Small intestine (tissue), 7 donors: ENCODE measurements at regions not wholly inside any gene's neighbourhood (a gene's known extent, or its start where the extent isn't known, plus 50 kb on each side); places are given as distances from the start of the nearest gene placed in this dataset.

ENCODE experiments used
- DNase-seq, 2 donors: peaks; one replicate each; pipeline versions ENCODE4 v3.0.0 to v3.0.0-alpha.2; 2013
- FAIRE-seq: peaks from 2 replicates; lab custom pipeline; 2012; peaks lifted over from hg19 to GRCh38; lab: Jason Lieb, UNC
- H3K27ac ChIP-seq, 3 donors: one replicate each; pipeline ENCODE4 v1.5.1; 2013; ENCODE audit warnings: low read length in 2 of 3, mild to moderate bottlenecking in 2 of 3, control low read depth in 1 of 3, inconsistent platforms in 1 of 3, low read depth in 1 of 3, moderate library complexity in 1 of 3
- H3K27me3 ChIP-seq, 3 donors: one replicate each; pipeline ENCODE4 v1.6.1; 2013; ENCODE audit warnings: low read length in 3 of 3, inconsistent platforms in 1 of 3; ENCODE audit not compliant: control insufficient read depth in 3 of 3, insufficient read depth in 3 of 3
- H3K36me3 ChIP-seq, 3 donors: one replicate each; pipeline ENCODE4 v1.6.1; 2013; ENCODE audit warnings: low read length in 3 of 3, inconsistent platforms in 1 of 3, low read depth in 1 of 3, mild to moderate bottlenecking in 1 of 3, moderate library complexity in 1 of 3; ENCODE audit not compliant: control insufficient read depth in 3 of 3, insufficient read depth in 2 of 3
- H3K4me1 ChIP-seq, 3 donors: one replicate each; pipeline ENCODE4 v1.6.1; 2013; ENCODE audit warnings: low read length in 2 of 3, inconsistent platforms in 1 of 3, low read depth in 1 of 3, mild to moderate bottlenecking in 1 of 3, moderate library complexity in 1 of 3; ENCODE audit not compliant: control insufficient read depth in 3 of 3, insufficient read depth in 2 of 3
- H3K4me3 ChIP-seq, 3 donors: one replicate each; pipeline ENCODE4 v1.5.1; 2013; ENCODE audit warnings: low read length in 3 of 3, control low read depth in 1 of 3, inconsistent platforms in 1 of 3, low read depth in 1 of 3, mild to moderate bottlenecking in 1 of 3, moderate library complexity in 1 of 3
- H3K9me3 ChIP-seq, 2 donors: one replicate each; pipeline ENCODE4 v1.6.1; 2013; ENCODE audit warnings: low read depth in 1 of 2, low read length in 1 of 2; ENCODE audit not compliant: control insufficient read depth in 2 of 2, insufficient read depth in 1 of 2
- WGBS, 3 donors: extraction: QIAGEN DNeasy Blood & Tissue Kit; methylation state at CpG; one replicate each; pipeline ENCODE4 v1.1.7; 2013; 5-methylcytosine and 5-hydroxymethylcytosine counted together
- donor health status: healthy with polysubstance abuse.
- donor health status: control.
- donor health status: control.
- donor health status: Bipolar disorder and iron deficiency.
- donor health status: healthy.

DNA sequence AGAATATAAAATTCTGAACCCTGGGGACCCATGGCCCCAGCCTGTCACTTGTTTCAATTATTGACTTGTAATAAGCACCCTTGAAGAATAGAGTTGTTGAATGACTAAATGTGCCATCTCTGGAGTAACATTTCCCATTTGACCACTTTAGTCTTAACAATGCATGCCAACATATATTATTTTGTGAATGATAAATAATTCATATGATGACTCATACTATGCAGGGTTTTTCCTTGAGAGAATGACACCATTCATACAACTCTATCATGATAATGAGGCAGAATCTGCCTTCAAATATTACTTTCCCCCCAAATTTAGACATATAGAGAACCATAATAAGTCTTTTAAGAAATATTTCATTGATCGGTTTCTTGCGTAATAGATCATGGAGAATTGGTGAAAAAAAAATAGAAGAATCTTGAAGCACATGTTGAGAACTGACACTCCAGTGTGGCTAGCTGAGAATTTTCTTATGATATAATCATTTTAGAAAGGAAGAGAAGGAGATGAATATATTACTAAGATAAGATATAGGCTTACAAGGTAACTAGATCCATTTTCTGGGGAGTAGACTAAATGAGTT is 404.5 kb downstream of the GRXCR1 start:
- Histone ChIP-seq H3K4me3 (no peak overlapping the region), H3K27me3 (no peaks in the 10 kb centered on the region), H3K9me3 (no peaks in the 10 kb centered on the region), H3K36me3 (no peaks in the 10 kb centered on the region), H3K27ac (no peak overlapping the region), H3K4me1 (no peaks in the 10 kb centered on the region)
- DNase-seq: no peak
- 99% methylated on average over 2 of the region's 2 CpGs for whole genome bisulfite sequencing, 3 donors
- FAIRE-seq: no peak

DNA sequence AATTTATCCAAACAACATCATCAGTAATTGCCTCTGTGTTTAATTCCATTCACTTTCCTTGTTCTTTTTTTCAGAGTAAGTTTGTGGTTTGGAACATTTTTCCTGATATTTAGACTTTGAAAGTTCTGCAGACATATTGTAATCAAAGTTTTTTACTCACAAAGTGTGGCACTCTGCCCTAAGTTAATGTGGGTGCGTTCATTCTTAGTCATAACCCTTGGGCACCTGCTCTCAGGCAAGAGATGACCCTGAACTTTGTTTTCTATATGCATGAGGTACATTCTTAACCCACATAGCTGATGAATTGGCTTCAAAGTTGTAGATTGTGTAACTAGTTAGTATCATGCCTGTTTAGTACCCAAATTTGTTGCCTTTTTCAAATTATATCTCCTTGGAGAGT is 424.3 kb downstream of the GRXCR1 start:
- Histone ChIP-seq H3K9me3 (peaks cover 0 to 6% of the 10 kb centered on the region in 2 donors), H3K4me1 (no peaks in the 10 kb centered on the region), H3K4me3 (no peak overlapping the region), H3K36me3 (no peaks in the 10 kb centered on the region), H3K27me3 (no peaks in the 10 kb centered on the region), H3K27ac (no peak overlapping the region)
- FAIRE-seq: no peak
- DNase-seq: no peak
- 7 to 48% (median 17%) methylated on average over 1 of the region's 1 CpG for WGBS, 3 donors

DNA sequence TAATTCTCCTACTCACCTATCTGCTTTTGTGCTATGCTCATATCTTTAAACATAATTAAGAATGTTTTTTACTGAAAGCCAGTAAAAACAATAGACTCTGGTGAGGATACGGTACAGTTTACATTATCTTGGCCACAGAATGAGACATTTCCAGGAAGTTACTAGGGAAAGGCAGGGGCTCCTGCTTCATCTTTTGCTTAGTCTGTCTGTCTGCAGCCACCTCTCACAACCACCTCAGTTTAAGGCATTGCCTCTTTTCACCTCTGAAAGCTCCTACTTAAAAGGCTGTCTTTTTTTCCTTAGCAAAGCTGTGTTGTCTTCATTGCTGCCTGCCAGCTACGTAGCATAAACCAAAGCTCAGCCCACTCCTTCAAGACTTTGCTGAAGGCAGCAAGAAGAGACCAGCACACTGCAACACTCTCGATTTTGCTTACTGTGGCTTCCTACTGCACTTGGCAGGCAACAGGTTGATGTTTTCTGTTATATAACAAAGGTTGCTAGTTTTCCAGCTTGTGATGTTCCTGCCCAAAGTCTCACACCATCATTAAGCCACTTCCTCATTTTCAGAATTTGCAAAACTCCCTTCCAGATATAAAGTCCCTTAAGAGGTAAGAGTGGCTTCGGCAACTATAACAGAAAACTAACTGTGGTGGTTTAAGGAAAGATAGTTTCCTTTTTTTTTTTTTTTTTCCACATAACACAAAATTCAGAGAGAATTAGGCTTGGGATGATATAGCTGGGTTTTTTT is 432.9 kb downstream of the GRXCR1 start:
- FAIRE-seq: no peak
- DNase-seq: no peak
- H3K4me3 ChIP-seq: no peak overlapping the region
- WGBS, 3 donors: 38 to 43% (median 39%) methylated on average over 4 of the region's 4 CpGs
- H3K27me3 ChIP-seq: no peaks in the 10 kb centered on the region
- H3K4me1 ChIP-seq: no peaks in the 10 kb centered on the region
- H3K9me3 ChIP-seq: no peaks in the 10 kb centered on the region
- H3K27ac ChIP-seq: no peak overlapping the region
- no peaks in the 10 kb centered on the region for H3K36me3 ChIP-seq

DNA sequence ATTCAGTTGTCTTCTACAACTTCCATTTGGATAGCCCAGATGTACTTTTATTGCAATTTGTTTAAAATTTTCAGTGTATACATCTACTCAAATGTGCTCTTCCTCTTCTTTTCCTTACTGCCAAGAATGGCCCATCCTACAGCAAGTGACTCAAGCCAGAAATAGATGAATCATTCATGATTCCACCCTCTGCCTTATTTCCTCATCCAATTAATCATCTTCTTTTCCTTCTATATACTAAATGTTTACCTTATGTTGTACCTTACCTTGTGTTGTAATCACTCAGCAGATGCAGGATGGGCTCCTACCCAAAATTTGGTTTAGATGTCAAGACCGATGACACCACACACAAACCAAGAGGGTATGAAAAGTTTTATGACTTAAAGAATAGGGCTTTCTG is 437.8 kb downstream of the GRXCR1 start:
- no peak for FAIRE-seq
- WGBS, 3 donors: 84 to 94% (median 90%) methylated on average over 1 of the region's 1 CpG

DNA sequence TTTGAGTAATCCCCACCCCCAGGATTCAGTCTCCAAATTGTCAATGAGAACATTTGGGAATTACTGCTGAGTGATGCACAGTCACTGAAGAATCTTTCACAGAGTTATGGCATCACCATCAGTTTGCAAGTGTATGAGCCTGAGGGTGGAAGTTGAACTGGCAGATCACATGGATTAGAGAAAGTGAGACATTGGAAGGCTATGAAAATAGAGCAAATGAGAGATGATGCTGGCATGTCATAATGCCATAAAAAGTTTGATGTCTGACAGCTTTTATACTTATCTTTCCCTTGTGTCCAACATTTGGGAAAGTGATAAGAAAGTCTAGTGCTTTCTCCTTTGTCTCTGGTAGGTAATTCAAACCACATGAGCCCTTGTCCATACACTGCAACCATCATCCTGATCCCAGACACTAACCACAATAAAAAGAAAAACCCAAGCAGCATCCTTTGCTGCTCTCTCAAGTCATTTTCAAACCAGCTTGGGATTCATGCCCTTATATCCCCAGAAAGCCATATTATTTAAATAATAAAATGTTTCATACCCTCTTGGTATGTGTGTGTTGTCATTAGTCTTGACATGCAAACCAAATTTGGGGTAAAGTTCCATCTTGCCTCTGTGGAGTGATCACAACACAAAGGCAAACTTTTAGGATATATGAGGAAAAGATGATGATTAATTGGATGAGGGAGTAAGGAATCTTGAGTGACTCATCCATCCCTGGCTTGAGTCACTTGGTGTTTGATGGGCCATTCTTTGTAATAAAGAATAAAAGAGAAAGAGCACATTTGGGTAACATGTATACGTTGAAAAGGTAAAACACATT is 438.9 kb downstream of the GRXCR1 start:
- FAIRE-seq (no peak), DNase-seq (no peak)
- H3K36me3 ChIP-seq: no peaks in the 10 kb centered on the region
- no peak overlapping the region for H3K4me3 ChIP-seq
- H3K27ac ChIP-seq: no peak overlapping the region
- no peaks in the 10 kb centered on the region for H3K4me1 ChIP-seq
- H3K9me3 ChIP-seq: no peaks in the 10 kb centered on the region
- no peaks in the 10 kb centered on the region for H3K27me3 ChIP-seq
- WGBS, 3 donors: 73 to 82% (median 79%) methylated on average over 1 of the region's 1 CpG

More for the DNA sequence above, 437.8 kb downstream of the GRXCR1 start:
- no peak for DNase-seq
- Histone ChIP-seq H3K36me3 (no peaks in the 10 kb centered on the region), H3K4me3 (no peak overlapping the region), H3K9me3 (no peaks in the 10 kb centered on the region), H3K27me3 (no peaks in the 10 kb centered on the region), H3K27ac (no peak overlapping the region), H3K4me1 (no peaks in the 10 kb centered on the region)

DNA sequence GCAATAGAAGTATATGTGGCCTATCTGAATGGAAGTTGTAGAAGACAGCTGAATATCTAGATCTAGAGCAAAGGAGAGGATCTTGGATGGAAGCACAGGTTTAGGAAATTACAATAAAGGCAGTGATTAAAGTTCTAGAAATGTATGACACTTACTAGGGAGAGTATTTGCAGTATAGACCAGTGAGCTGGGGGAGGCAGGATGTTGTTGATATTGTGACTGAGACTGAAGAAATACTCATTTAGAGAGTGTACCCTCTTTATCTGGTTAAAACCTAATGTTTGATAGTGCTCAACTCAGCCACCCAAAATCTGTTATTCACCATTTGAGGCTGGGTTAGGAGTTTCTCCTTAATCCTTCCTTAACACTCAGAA is 439.5 kb downstream of the GRXCR1 start:
- H3K4me1 ChIP-seq: no peaks in the 10 kb centered on the region
- H3K27me3 ChIP-seq: no peaks in the 10 kb centered on the region
- H3K9me3 ChIP-seq: no peaks in the 10 kb centered on the region
- H3K27ac ChIP-seq: no peak overlapping the region
- DNase-seq (no peak), FAIRE-seq (no peak)
- H3K36me3 ChIP-seq: no peaks in the 10 kb centered on the region
- no peak overlapping the region for H3K4me3 ChIP-seq

DNA sequence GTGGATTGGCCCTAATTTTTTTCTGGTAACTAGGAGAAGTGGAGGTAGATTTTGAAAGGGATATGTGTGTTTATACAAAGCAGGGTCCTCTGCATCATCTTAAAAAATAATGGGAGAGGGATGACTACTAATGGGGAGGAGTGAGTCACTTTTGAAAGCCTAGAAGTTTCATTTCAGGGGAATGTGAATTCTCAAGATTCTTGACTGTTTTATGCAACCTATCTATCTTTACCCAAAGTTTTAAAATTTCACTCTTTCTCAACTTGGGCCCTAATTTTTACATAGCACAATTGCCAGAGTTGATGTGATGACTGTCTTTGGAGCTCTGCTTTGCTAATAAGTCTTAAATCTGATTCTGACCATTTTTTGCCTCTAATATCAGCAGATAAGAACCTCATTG is 445.2 kb downstream of the GRXCR1 start:
- FAIRE-seq: no peak

DNA sequence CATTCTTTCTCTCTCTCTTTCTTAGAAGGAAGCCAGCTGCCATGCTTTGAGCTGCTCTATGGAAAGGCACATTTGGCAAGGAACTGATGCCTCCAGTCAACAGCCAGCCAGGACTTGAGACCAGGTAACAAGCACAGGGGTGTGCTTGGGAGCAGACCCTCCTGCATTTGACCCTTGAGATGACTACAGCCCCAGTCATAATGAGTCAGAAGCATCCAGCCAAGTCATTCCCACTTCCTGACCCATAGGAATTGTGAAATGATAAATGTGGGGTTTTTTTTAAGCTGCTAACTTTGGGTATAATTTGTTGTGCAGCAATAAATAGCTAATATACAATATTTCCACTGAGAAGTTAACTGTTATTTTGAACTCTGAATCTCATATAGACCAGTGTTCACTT is 446.9 kb downstream of the GRXCR1 start:
- no peaks in the 10 kb centered on the region for H3K4me1 ChIP-seq
- no peak for DNase-seq
- H3K9me3 ChIP-seq: peaks cover 0 to 2% of the 10 kb centered on the region in 2 donors
- H3K36me3 ChIP-seq: no peaks in the 10 kb centered on the region
- H3K27ac ChIP-seq: no peak overlapping the region
- FAIRE-seq: no peak
- no peak overlapping the region for H3K4me3 ChIP-seq
- no peaks in the 10 kb centered on the region for H3K27me3 ChIP-seq

More for the DNA sequence above, 445.2 kb downstream of the GRXCR1 start:
- H3K4me1 ChIP-seq: no peaks in the 10 kb centered on the region
- no peaks in the 10 kb centered on the region for H3K36me3 ChIP-seq
- no peak overlapping the region for H3K4me3 ChIP-seq
- DNase-seq: no peak
- no peaks in the 10 kb centered on the region for H3K9me3 ChIP-seq
- H3K27me3 ChIP-seq: no peaks in the 10 kb centered on the region
- no peak overlapping the region for H3K27ac ChIP-seq
